ENCODE measurements at regions not wholly inside any gene's neighbourhood (a gene's known extent, or its start where the extent isn't known, plus 50 kb on each side); places are given as distances from the start of the nearest gene placed in this dataset.

- TF ChIP-seq ZBTB33 (IDR thresholded peaks at IDR 0.05; ENCODE audit: borderline replicate concordance, low read depth) = no peak
- TF ChIP-seq POLR2AphosphoS5 (IDR thresholded peaks at IDR 0.05; ENCODE audit: low read depth, low read length) = no peak
Observed at GRCh38 chr3:127423856-127424765, 136.3 kb upstream of the PRR20G start (continued).

GRCh38 chr3:127422663-127423375 is 135.0 kb upstream of the PRR20G start:
- Histone ChIP-seq H3K4me2 (no peak overlapping the region), H3K27me3 (ENCODE audit: insufficient read depth) (peaks cover 12% of the 10 kb centered on the region), H2AFZ (ENCODE audit: low read depth) (no peak overlapping the region), H3K36me3 (replicated peaks in 1 of 2; ENCODE audit: control insufficient read depth in 1 of 2, insufficient read depth in 2 of 2, low read length in 1 of 2) (no peaks in the 10 kb centered on the region), H4K20me1 (ENCODE audit: insufficient read depth) (no peaks in the 10 kb centered on the region), H3K9me2 (no peaks in the 10 kb centered on the region), H3K9ac (no peak overlapping the region), H3F3A (replicated peaks; ENCODE audit: insufficient read depth) (no peaks in the 10 kb centered on the region), H3K9me3 (no peaks in the 10 kb centered on the region), H3K79me2 (ENCODE audit: insufficient read depth) (no peaks in the 10 kb centered on the region), H3K4me3 (ENCODE audit: low read depth in 2 of 2, low read length in 1 of 2) (no peak overlapping the region), H3K4me1 (ENCODE audit: control insufficient read depth in 1 of 2, insufficient read depth in 2 of 2, low read depth in 1 of 2, low read length in 1 of 2) (peaks cover 0 to 4% of the 10 kb centered on the region in 2 experiments; a peak in 1 of 4 replicates), H3K27ac (ENCODE audit: low read depth in 2 of 2, low read length in 1 of 2) (no peak overlapping the region)
- WGBS (ENCODE audit: low lambda C conversion rate) = 64% methylated on average over 11 of the region's 26 CpGs
- CTCF ChIA-PET = interaction anchor here (1.2 to 1.5 kb wide), 3 partner anchors 16 to 420 kb away, joined by 3 to 4 read pairs (median 4); no protein-coding TSS in a partner anchor
- no peak for DNase-seq
- POLR2A ChIA-PET = no interaction called here
- TF ChIP-seq EZH2phosphoT487 (IDR thresholded peaks at IDR 0.05; ENCODE audit: borderline replicate concordance, low read depth) = no peak
- no peak for TF ChIP-seq POLR2AphosphoS5 (IDR thresholded peaks at IDR 0.05; ENCODE audit: low read depth, low read length)
- TF ChIP-seq JUND (IDR thresholded peaks at IDR 0.05) = no peak
- no peak for TF ChIP-seq ELF1 (IDR thresholded peaks at IDR 0.05)
- no peak for TF ChIP-seq MXI1 (IDR thresholded peaks at IDR 0.05; ENCODE audit: low read depth, low read length)
- TF ChIP-seq TEAD4 (IDR thresholded peaks at IDR 0.05; ENCODE audit: borderline replicate concordance, insufficient read depth) = no peak
- no peak for TF ChIP-seq FOXJ3 (CRISPR knock-in tag; IDR thresholded peaks at IDR 0.05)
- no peak for TF ChIP-seq RAD21 (IDR thresholded peaks at IDR 0.05; ENCODE audit: low read length)
- no peak for TF ChIP-seq RXRA (IDR thresholded peaks at IDR 0.05; ENCODE audit: borderline replicate concordance, low read depth)
- no peak for TF ChIP-seq FOXM1 (IDR thresholded peaks at IDR 0.05; ENCODE audit: low read depth)
- TF ChIP-seq MEF2A (IDR thresholded peaks at IDR 0.05; ENCODE audit: borderline replicate concordance, low read depth) = no peak

All from SK-N-SH (cell line).